ENCODE measurements at regions not wholly inside any gene's neighbourhood (a gene's known extent, or its start where the extent isn't known, plus 50 kb on each side); places are given as distances from the start of the nearest gene placed in this dataset.
A peak's percentile ranks its signal among the peaks of the same experiment; 100 is the strongest.
"Not testable (repeated sequence)": the region's sequence is repeated elsewhere in the genome, so short reads cannot be mapped to it uniquely, and the experiment has no call there.

GRCh38 chr20:40955326-40955725 lies 73.3 kb upstream of the TOP1 start:
- no peak for DNase-seq (ENCODE audit: low read depth in 2 of 2, low spot score in 1 of 2)

- DNase-seq (ENCODE audit: low read depth in 2 of 2, low spot score in 1 of 2): not testable (repeated sequence)
Observed at GRCh38 chr20:40955826-40956225, 72.8 kb upstream of the TOP1 start.

- DNase-seq (ENCODE audit: low read depth in 2 of 2, low spot score in 1 of 2): no peak
Observed at GRCh38 chr20:40956542-40957264, 71.9 kb upstream of the TOP1 start.

DNA sequence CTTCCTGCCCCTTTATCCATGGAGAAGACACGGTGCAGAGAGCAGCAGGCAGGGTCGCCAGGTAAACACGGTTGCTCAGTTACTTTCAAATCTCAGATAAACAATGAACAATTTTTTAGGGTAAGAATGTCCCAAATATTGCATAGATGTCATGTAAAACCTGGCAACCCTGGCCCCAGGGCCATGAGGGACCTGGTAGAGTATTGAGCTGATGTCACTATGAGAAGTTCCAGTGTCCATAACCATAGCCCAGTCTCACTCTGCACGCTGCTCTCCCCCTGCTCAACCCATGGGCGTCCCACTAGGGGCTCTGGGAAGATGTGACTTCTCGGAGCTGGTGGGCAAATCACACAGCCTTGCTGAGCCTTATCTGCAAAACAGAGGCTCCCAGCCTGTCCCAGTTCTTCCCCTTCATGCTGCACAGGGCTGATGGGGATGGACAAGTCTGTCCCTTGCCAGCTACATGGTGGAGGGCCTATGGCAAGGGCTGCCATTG lies 71.3 kb upstream of the TOP1 start:
- DNase-seq (ENCODE audit: low read depth in 2 of 2, low spot score in 1 of 2): no peak

GRCh38 chr20:40958598-40958997 lies 70.0 kb upstream of the TOP1 start:
- no peak for DNase-seq (ENCODE audit: low read depth in 2 of 2, low spot score in 1 of 2)

- DNase-seq (ENCODE audit: low read depth in 2 of 2, low spot score in 1 of 2): no peak
Observed at GRCh38 chr20:40959325-40960092, 69.1 kb upstream of the TOP1 start.

DNA sequence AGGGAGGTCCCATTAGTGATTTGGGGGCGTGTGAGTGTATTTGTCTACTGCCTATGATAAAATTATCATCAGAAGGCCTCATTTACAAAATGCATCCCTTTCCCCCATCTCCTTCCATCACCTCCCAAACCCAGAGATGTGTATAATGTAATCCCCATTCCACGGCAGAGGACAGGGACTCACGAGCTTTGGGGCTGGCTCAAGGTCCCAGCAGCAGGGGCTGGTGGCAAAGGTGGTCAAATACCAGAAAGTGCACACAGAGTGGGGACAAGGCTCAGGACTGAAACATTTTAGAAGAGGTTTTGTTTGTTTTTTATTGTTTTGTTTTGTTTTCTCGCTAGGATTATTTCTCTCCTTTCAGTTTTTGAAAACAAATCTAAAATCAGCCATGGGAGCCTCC lies 68.5 kb upstream of the TOP1 start:
- no peak for DNase-seq (ENCODE audit: low read depth in 2 of 2, low spot score in 1 of 2)

- no peak for DNase-seq (ENCODE audit: low read depth in 2 of 2, low spot score in 1 of 2)
Observed at GRCh38 chr20:40960521-40960956, 68.1 kb upstream of the TOP1 start.

GRCh38 chr20:40961176-40961575 lies 67.4 kb upstream of the TOP1 start:
- no peak for DNase-seq (ENCODE audit: low read depth in 2 of 2, low spot score in 1 of 2)

DNA sequence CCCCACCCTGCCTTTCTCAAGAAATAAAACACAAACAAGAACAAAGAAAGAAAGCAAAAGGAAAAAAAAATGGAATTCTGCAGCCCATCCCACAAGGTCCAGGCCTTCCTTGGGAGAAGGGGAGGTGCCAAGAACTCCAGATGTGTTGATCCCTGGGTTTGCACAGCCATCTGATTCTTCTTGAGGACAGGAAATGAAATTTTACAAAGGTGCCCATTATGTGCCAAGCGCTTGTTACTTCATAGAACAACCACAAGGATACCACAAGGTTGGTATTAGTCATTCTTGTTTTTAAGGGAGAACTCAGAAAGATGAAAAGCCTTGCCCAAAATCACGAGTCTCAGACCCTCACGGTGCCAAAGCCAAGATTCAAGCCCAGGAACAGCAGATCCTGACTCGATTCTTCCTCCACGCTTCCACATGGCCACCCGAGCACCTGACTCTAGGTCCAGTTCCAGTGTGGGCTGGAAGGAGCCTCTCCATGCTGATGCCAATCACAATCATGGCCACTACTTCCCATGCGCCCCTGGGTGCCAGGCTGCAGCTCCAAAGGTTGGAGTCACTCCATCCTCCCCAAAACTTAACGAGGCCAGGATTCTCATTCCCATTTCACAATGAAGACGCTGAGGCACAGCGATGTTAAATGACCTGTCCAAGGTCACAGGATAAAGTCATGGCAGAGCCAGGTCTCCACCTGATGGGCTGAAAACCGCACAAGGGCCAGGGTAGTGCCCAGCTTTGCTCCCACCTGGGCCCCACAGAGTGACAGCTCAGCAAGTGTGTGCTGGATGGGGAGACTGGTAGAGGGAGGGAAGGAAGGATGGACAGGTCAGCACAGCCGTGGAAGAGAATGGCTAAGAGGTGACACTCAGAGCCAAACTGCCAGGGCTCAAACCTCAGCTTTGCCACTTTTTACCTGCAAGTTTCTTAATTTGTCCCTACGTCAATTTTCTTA lies 66.7 kb upstream of the TOP1 start:
- no peak for DNase-seq (ENCODE audit: low read depth in 2 of 2, low spot score in 1 of 2)

DNA sequence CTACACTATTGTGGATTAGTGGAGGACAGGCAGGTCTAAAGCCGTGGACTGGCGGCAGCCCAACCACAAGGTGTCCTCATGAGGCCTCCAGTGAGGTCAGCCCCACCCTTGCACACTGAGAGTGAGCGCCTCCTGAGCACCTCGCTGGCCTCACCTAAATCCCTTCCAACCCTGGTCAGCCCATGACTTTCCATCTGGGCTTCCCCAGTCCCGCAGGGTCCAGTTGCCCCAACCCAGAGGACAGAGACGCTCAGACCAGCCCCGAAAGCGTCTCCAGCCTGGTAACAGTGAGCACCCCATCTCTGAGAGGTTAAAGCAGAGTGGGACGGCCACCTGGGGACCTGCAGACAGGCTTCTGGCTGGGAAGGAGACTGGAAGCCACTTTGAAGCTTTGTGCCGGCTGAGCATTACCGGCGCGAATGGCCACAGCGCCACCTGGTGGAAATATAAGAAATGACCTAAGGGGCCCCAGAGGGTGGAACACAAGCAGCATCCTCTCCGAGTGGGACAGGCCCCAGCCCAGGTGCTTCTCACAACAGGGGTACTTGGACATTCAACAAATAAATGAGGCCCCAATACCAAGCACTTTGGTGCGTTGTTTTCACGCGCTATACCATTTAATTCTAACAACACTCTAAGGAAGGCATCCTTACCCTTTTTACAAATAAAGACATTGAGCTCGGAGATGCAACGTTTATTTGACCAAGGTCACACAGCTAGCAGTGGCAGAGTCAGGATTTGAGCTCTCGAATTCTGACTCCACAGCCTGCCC lies 65.7 kb upstream of the TOP1 start:
- peak; percentile 56 to 61 for DNase-seq (ENCODE audit: low read depth in 2 of 2, low spot score in 1 of 2)

DNA sequence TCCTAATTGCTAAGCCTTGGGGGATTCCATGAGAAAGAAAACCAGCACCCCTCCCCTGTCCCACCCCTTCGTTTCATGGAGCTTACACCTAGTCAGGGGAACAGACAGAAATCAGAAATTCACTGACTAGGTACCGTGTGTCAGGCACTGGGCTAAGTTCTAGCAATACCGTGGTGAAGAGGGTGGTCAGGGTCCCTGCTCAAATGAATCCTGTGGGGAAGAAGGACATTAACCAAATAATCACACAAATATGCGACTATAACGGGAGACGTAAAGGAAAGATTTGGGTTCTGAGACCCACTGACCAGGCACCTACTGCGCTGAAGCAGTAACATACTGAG lies 65.1 kb upstream of the TOP1 start:
- DNase-seq (ENCODE audit: low read depth in 2 of 2, low spot score in 1 of 2): no peak

DNA sequence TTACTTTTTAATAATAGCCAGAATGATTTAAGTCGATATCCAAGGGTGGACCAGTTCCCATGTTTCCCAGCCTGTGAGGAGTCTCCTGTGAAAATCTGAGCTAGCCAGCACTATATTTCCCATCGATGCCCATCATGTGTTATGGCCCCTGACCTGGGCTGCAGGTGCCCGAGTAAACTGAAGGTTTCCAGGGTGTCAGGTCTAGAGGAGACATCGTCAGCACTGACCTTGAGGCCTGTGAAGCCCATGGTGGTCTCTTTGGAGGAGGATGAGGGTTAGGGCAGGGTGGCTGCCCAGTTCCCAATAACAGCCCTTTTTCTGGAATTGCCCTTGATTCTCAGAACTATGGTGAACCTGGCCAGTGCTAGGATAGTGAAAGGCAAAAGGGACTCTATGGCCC lies 63.0 kb upstream of the TOP1 start:
- no peak for DNase-seq (ENCODE audit: low read depth in 2 of 2, low spot score in 1 of 2)

- DNase-seq (ENCODE audit: low read depth in 2 of 2, low spot score in 1 of 2): no peak
Observed at GRCh38 chr20:40966103-40966502, 62.5 kb upstream of the TOP1 start.

DNA sequence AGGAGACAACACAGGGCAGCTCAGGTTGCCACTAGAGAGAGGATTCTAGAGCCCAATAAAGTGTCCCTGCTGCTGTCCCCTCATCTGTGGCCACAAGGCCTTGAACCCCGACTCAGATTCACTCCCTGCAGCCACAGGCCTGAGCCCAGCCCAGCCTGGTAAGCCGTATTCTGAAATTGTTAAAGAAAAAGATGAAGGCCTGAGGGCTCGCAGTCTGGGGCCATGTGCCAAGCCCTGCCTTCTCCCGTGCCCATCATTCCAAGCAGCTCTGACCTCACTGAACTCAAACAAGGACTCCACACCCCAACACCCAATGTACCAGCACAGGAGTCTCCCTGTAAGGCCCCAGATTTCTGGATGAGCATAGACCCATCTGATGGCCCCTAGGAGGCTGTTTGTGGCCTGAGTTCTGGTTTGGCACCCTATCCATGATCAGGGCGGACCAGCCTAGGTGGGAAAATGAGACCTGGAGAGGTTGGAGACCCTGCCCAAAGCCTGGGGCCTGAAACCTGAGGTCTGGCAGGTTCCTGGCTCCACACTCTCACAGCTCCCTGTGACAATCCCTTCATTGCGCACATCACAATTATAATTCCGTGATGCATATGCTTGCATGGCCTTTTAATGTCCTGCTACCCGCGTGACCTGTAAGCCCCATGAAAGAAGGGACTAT lies 62.0 kb upstream of the TOP1 start:
- DNase-seq (ENCODE audit: low read depth in 2 of 2, low spot score in 1 of 2): no peak

- DNase-seq (ENCODE audit: low read depth in 2 of 2, low spot score in 1 of 2): no peak
Observed at GRCh38 chr20:40967700-40968099, 60.9 kb upstream of the TOP1 start.

DNA sequence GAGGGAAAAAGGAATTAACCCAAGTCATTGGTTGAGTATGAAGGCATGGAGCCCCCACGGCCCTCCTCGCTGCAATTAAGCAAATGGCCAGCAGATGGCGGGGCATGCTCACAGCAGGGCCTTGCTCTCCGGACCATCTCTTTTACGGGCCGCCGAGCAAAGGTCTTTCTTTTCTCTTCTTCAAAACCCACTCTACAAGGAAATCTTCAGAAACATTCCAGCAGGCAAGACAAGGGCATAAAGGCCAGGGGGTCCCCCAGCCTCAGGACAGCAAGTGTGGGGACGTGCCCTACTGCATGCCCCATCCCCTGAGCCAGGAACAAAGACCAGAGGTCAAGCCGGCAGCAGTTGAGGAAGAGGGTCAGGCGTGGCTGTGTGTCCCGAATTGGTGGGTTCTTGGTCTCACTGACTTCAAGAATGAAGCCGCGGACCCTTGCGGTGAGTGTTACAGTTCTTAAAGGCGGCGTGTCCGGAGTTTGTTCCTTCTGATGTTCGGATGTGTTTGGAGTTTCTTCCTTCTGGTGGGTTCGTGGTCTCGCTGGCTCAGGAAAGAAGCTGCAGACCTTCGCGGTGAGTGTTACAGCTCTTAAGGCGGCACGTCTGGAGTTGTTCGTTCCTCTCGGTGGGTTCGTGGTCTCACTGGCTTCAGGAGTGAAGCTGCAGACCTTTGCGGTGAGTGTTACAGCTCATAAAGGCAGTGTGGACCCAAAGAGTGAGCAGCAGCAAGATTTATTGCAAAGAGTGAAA lies 59.6 kb upstream of the TOP1 start:
- DNase-seq (ENCODE audit: low read depth in 2 of 2, low spot score in 1 of 2): peak; percentile 70 to 91

DNA sequence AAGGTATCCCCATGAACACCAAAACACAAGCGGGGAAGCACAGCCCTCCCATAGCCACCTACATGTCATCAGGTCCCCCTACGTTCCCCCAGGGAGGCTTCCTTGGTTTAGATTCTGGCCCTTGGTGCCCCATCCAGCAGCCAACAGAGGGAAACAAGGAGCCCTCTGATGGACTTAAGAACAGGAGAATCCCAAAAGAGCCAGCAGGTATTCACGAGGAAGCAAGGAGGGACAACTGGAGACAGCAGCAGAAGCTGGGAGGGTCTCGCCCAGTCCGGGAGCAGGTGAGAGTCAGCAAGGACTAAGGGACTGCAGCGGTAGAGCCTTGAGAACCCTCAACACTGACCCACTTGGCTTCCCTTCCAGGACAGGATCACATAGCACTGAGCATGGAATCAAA lies 58.4 kb upstream of the TOP1 start:
- DNase-seq (ENCODE audit: low read depth in 2 of 2, low spot score in 1 of 2): no peak

- DNase-seq (ENCODE audit: low read depth in 2 of 2, low spot score in 1 of 2): no peak
Observed at GRCh38 chr20:40977218-40977617, 51.4 kb upstream of the TOP1 start.
